IMR-90 (cell line): ENCODE measurements at regions not wholly inside any gene's neighbourhood (a gene's known extent, or its start where the extent isn't known, plus 50 kb on each side); places are given as distances from the start of the nearest gene placed in this dataset.

Experiments
- ATAC-seq: fragments of 200-7000 bp; cut with Tn5 transposase; 2 replicates; pipeline ENCODE4 v1.9.1; 2020; ENCODE audit warnings: low read depth, mild to moderate bottlenecking, moderate library complexity
- BruUV-seq: library from RNA; stranded (reverse); fragments of 400-500 nt; replicated peaks from 2 replicates; lab custom pipeline; 2021; lab: Mats Ljungman, UMichigan
- CTCF ChIA-PET: fragments of 300-600 bp; formaldehyde crosslinking; extraction: SDS; loops from one replicate; lab custom pipeline; 2021; ENCODE audit warnings: antibody characterized with exemption; lab: Yijun Ruan, JAX
- POLR2A ChIA-PET: fragments of 300-600 bp; sonication (Branson Sonifier 250); formaldehyde crosslinking; loops from one replicate; lab custom pipeline; 2022; ENCODE audit warnings: antibody characterized with exemption; ENCODE audit not compliant: unreplicated experiment; lab: Charles Lee
- DNase-seq: peaks from one replicate; pipeline ENCODE4 v3.0.0; 2013
- H2AFZ ChIP-seq: replicated peaks from 2 replicates; pipeline ENCODE3; 2013; ENCODE audit warnings: low read length, mild to moderate bottlenecking; ENCODE audit not compliant: poor library complexity
- H2AK5ac ChIP-seq: 2 replicates; pipeline ENCODE4 v1.6.1; 2013; ENCODE audit warnings: low read depth, low read length, inconsistent platforms
- H2AK9ac ChIP-seq: replicated peaks from 2 replicates; pipeline ENCODE3; 2013; ENCODE audit warnings: mild to moderate bottlenecking, low read depth, low read length, moderate library complexity; ENCODE audit not compliant: poor library complexity
- H2BK120ac ChIP-seq: 2 replicates; pipeline ENCODE4 v1.6.1; 2013; ENCODE audit warnings: low read depth, low read length, inconsistent platforms
- H2BK15ac ChIP-seq: 3 replicates; pipeline ENCODE4 v1.6.1; 2013; ENCODE audit warnings: low read depth, low read length, inconsistent platforms
- H2BK20ac ChIP-seq: 2 replicates; pipeline ENCODE4 v1.6.1; 2013; ENCODE audit warnings: low read depth, mild to moderate bottlenecking, inconsistent platforms, low read length, moderate library complexity
- H2BK5ac ChIP-seq: 2 replicates; pipeline ENCODE4 v1.6.1; 2013; ENCODE audit warnings: mild to moderate bottlenecking, low read depth, low read length, inconsistent platforms; ENCODE audit not compliant: poor library complexity, severe bottlenecking
- H3K14ac ChIP-seq: replicated peaks from 2 replicates; pipeline ENCODE4 v1.6.1; 2013; ENCODE audit warnings: low read depth, low read length, inconsistent platforms
- H3K18ac ChIP-seq: 2 replicates; pipeline ENCODE4 v1.6.1; 2013; ENCODE audit warnings: low read depth, low read length, control low read depth
- H3K23ac ChIP-seq: 2 replicates; pipeline ENCODE4 v1.6.1; 2013; ENCODE audit warnings: low read depth, low read length, inconsistent platforms
- H3K27ac ChIP-seq: 2 replicates; pipeline ENCODE4 v1.5.1; 2013; ENCODE audit warnings: mild to moderate bottlenecking, control low read depth, low read length; ENCODE audit not compliant: insufficient read depth
- H3K27me3 ChIP-seq: 2 replicates; pipeline ENCODE4 v1.6.1; 2013; ENCODE audit warnings: low read length; ENCODE audit not compliant: control insufficient read depth, insufficient read depth
- H3K36me3 ChIP-seq: 2 replicates; pipeline ENCODE4 v1.6.1; 2013; ENCODE audit warnings: low read length, mixed read lengths; ENCODE audit not compliant: control insufficient read depth, insufficient read depth
- H3K4ac ChIP-seq: 2 replicates; pipeline ENCODE4 v1.6.1; 2013; ENCODE audit warnings: low read depth, low read length, inconsistent platforms
- H3K4me1 ChIP-seq: 2 replicates; pipeline ENCODE4 v1.6.1; 2013; ENCODE audit warnings: low read length, mixed read lengths; ENCODE audit not compliant: control insufficient read depth, insufficient read depth
- H3K4me2 ChIP-seq: 2 replicates; pipeline ENCODE4 v1.6.1; 2013; ENCODE audit warnings: low read depth, mild to moderate bottlenecking, control low read depth, low read length, moderate library complexity
- H3K4me3 ChIP-seq: 2 replicates; pipeline ENCODE4 v1.5.1; 2013; ENCODE audit warnings: low read depth, mild to moderate bottlenecking, control low read depth, low read length, moderate library complexity; ENCODE audit not compliant: insufficient read depth
- H3K56ac ChIP-seq: 2 replicates; pipeline ENCODE4 v1.6.1; 2013; ENCODE audit warnings: low read length, inconsistent platforms; ENCODE audit not compliant: insufficient read depth; ENCODE audit errors: extremely low read depth
- H3K79me1 ChIP-seq, 2 experiments: 2 replicates each; pipeline ENCODE4 v1.6.1; 2013; ENCODE audit warnings: low read length in 2 of 2, inconsistent platforms in 1 of 2, low read depth in 1 of 2
- H3K9ac ChIP-seq: 2 replicates; pipeline ENCODE4 v1.6.1; 2013; ENCODE audit warnings: low read depth, low read length, control low read depth
- H3K9me1 ChIP-seq: 2 replicates; pipeline ENCODE4 v1.6.1; 2013; ENCODE audit warnings: low read length, inconsistent platforms; ENCODE audit not compliant: insufficient read depth
- H3K9me3 ChIP-seq: 2 replicates; pipeline ENCODE4 v1.6.1; 2013; ENCODE audit warnings: low read length; ENCODE audit not compliant: control insufficient read depth, insufficient read depth
- H4K20me1 ChIP-seq: 2 replicates; pipeline ENCODE4 v1.6.1; 2013; ENCODE audit warnings: low read length, inconsistent platforms; ENCODE audit not compliant: insufficient read depth
- H4K5ac ChIP-seq: 2 replicates; pipeline ENCODE4 v1.6.1; 2013; ENCODE audit warnings: mild to moderate bottlenecking, low read depth, low read length, control low read depth
- H4K8ac ChIP-seq, 2 experiments: 2 replicates each; pipeline ENCODE4 v1.6.1; 2013; ENCODE audit warnings: low read depth in 2 of 2, low read length in 2 of 2, control low read depth in 1 of 2, inconsistent platforms in 1 of 2
- H4K91ac ChIP-seq: 2 replicates; pipeline ENCODE4 v1.6.1; 2013; ENCODE audit warnings: low read depth, low read length, inconsistent platforms; ENCODE audit not compliant: insufficient read depth
- BHLHE40 ChIP-seq: fragments of 150-350 bp; IDR thresholded peaks from 2 replicates; pipeline ENCODE4 v1.6.1; 2016; ENCODE audit warnings: mild to moderate bottlenecking, low read depth, low read length
- FOS ChIP-seq: fragments of 150-350 bp; IDR thresholded peaks from 2 replicates; pipeline ENCODE4 v1.6.1; 2016; ENCODE audit warnings: low read depth, low read length
- MAFK ChIP-seq: IDR thresholded peaks from 2 replicates; pipeline ENCODE4 v1.6.1; 2012; ENCODE audit warnings: low read depth, low read length, improper control_type of control experiment
- MAZ ChIP-seq: IDR thresholded peaks from 2 replicates; pipeline ENCODE4 v1.6.1; 2012; ENCODE audit warnings: low read depth, mild to moderate bottlenecking, low read length, improper control_type of control experiment, moderate library complexity, borderline replicate concordance
- RCOR1 ChIP-seq: IDR thresholded peaks from 2 replicates; pipeline ENCODE4 v1.6.1; 2012; ENCODE audit warnings: mild to moderate bottlenecking, low read length, improper control_type of control experiment; ENCODE audit not compliant: insufficient replicate concordance
- WGBS, 2 experiments: methylation state at CpG; one replicate each; pipeline versions ENCODE4 v1.1.5 to v1.1.7; 2013; ENCODE audit warnings: missing lambda C conversion rate in 2 of 2; ENCODE audit not compliant: insufficient read length in 1 of 2; ENCODE audit errors: extremely low coverage in 2 of 2; 5-methylcytosine and 5-hydroxymethylcytosine counted together
- dilution Hi-C: fragments of 300-500 bp; cut with HindIII; formaldehyde crosslinking; loops from one replicate; pipeline ENCODE4 v1.14.3; 2018; ENCODE audit warnings: low sequenced_read_pairs; ENCODE audit not compliant: unreplicated experiment
- in situ Hi-C: fragments of 300-500 bp; cut with MboI; formaldehyde crosslinking; loops from 3 replicates; pipeline ENCODE4 v1.14.3; 2019; ENCODE audit warnings: low sequenced_read_pairs, inconsistent platforms, mixed read lengths
- intact Hi-C: fragments of 100-400 bp; cut with micrococcal nuclease; formaldehyde crosslinking; loops from 2 replicates; pipeline ENCODE4 v1.10.0; 2022
- TF ChIP-seq, protein P1 (sequence below): fragments of 150-350 bp; IDR thresholded peaks from 2 replicates; pipeline ENCODE4 v1.6.1; 2017; ENCODE audit warnings: mild to moderate bottlenecking, antibody characterized with exemption, low read length, low read depth

DNA sequence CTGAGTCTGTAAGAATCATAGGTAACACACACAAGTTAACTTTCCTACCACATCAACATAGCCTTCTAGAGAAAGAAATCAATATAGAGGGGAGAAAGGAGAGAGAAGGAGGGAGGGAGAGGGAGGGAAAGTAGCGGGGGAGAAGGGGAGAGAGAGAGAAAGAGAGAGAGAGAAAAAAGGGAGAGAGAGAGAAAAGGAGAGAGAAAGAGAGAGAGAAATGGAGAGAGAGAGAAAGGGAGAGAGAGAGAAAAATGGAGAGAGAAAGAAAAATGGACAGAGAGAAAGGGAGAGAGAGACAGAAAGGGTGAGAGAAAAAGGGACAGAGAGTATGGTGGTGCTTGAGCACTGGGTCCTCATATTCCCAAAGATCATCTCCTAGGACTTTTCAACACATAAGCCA lies 591.7 kb downstream of the ZEB2 start:
- Histone ChIP-seq H3K27me3 (no peaks in the 10 kb centered on the region), H2BK15ac (no peak overlapping the region), H3K27ac (no peak overlapping the region), H2AFZ (no peak overlapping the region), H2BK5ac (no peak overlapping the region), H3K56ac (no peak overlapping the region), H3K9ac (no peak overlapping the region), H4K8ac (no peak overlapping the region), H3K36me3 (no peaks in the 10 kb centered on the region), H3K79me1 (no peaks in the 10 kb centered on the region), H3K4me2 (no peak overlapping the region), H4K5ac (no peak overlapping the region), H3K9me3 (no peaks in the 10 kb centered on the region), H4K91ac (no peak overlapping the region), H3K23ac (no peak overlapping the region), H3K4ac (no peak overlapping the region), H2AK9ac (no peak overlapping the region), H2BK20ac (peak overlapping the region; percentile 34; the same call in 1 of the 2 replicates), H3K4me3 (no peak overlapping the region), H3K18ac (no peak overlapping the region), H2AK5ac (no peak overlapping the region), H3K4me1 (0 out of 2 replicates have a peak, but pooled peaks cover 1% of the 10 kb centered on the region), H2BK120ac (no peak overlapping the region), H4K20me1 (no peaks in the 10 kb centered on the region), H3K14ac (no peak overlapping the region), H3K9me1 (no peaks in the 10 kb centered on the region)
- TF ChIP-seq, protein P1, sequence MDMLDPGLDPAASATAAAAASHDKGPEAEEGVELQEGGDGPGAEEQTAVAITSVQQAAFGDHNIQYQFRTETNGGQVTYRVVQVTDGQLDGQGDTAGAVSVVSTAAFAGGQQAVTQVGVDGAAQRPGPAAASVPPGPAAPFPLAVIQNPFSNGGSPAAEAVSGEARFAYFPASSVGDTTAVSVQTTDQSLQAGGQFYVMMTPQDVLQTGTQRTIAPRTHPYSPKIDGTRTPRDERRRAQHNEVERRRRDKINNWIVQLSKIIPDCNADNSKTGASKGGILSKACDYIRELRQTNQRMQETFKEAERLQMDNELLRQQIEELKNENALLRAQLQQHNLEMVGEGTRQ, result no peak
- TF ChIP-seq FOS (no peak), BHLHE40 (no peak), RCOR1 (no peak), MAFK (no peak), MAZ (no peak)
- WGBS, 2 experiments, result 93 to 100% methylated on average over 1 of the region's 1 CpG
- DNase-seq (no peak), ATAC-seq (no peak)
- dilution Hi-C loops (no loop called here), in situ Hi-C loops (no loop called here), intact Hi-C loops (no loop called here)
- ChIA-PET CTCF (no interaction called here), POLR2A (no interaction called here)
- BruUV-seq, result no TSS peak
